Panc1 (cell line): ENCODE measurements at regions not wholly inside any gene's neighbourhood (a gene's known extent, or its start where the extent isn't known, plus 50 kb on each side); places are given as distances from the start of the nearest gene placed in this dataset.
"Not testable (repeated sequence)": the region's sequence is repeated elsewhere in the genome, so short reads cannot be mapped to it uniquely, and the experiment has no call there.

Experiments
- CTCF ChIP-seq: fragments of 450-650 bp; IDR thresholded peaks from 2 replicates; pipeline ENCODE4 v1.5.1; 2017; ENCODE audit warnings: mild to moderate bottlenecking
- POLR2AphosphoS5 ChIP-seq: IDR thresholded peaks from 2 replicates; pipeline ENCODE4 v1.6.1; 2012; ENCODE audit warnings: mild to moderate bottlenecking, low read depth, low read length, moderate library complexity
- SIN3A ChIP-seq: IDR thresholded peaks from 2 replicates; pipeline ENCODE4 v1.6.1; 2012; ENCODE audit warnings: low read depth, mild to moderate bottlenecking, low read length, moderate library complexity, borderline replicate concordance; ENCODE audit not compliant: insufficient read depth
- TF ChIP-seq, protein P1 (sequence below), 2 experiments: IDR thresholded peaks; 2 replicates each; pipeline ENCODE4 v1.6.1; 2011 to 2012; ENCODE audit warnings: low read depth in 2 of 2, control low read depth in 1 of 2, low read length in 1 of 2, mild to moderate bottlenecking in 1 of 2, moderate library complexity in 1 of 2; ENCODE audit not compliant: insufficient read depth in 1 of 2

- TF ChIP-seq CTCF, POLR2AphosphoS5, SIN3A: not testable (repeated sequence)
- TF ChIP-seq, protein P1, sequence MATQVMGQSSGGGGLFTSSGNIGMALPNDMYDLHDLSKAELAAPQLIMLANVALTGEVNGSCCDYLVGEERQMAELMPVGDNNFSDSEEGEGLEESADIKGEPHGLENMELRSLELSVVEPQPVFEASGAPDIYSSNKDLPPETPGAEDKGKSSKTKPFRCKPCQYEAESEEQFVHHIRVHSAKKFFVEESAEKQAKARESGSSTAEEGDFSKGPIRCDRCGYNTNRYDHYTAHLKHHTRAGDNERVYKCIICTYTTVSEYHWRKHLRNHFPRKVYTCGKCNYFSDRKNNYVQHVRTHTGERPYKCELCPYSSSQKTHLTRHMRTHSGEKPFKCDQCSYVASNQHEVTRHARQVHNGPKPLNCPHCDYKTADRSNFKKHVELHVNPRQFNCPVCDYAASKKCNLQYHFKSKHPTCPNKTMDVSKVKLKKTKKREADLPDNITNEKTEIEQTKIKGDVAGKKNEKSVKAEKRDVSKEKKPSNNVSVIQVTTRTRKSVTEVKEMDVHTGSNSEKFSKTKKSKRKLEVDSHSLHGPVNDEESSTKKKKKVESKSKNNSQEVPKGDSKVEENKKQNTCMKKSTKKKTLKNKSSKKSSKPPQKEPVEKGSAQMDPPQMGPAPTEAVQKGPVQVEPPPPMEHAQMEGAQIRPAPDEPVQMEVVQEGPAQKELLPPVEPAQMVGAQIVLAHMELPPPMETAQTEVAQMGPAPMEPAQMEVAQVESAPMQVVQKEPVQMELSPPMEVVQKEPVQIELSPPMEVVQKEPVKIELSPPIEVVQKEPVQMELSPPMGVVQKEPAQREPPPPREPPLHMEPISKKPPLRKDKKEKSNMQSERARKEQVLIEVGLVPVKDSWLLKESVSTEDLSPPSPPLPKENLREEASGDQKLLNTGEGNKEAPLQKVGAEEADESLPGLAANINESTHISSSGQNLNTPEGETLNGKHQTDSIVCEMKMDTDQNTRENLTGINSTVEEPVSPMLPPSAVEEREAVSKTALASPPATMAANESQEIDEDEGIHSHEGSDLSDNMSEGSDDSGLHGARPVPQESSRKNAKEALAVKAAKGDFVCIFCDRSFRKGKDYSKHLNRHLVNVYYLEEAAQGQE (IDR thresholded peaks at IDR 0.05; ENCODE audit: insufficient read depth in 1 of 2, low read depth in 2 of 2, low read length in 1 of 2) = not testable (repeated sequence)
Measured at GRCh38 chr16:66019502-66019901, 347.0 kb upstream of the CDH5 start.
